Fibroblast of the aortic adventitia (primary cell): ENCODE measurements at regions not wholly inside any gene's neighbourhood (a gene's known extent, or its start where the extent isn't known, plus 50 kb on each side); places are given as distances from the start of the nearest gene placed in this dataset.

Source experiments
- DNase-seq: peaks from one replicate; pipeline ENCODE4 v3.0.0-alpha.2; 2010; ENCODE audit warnings: low read depth
- H3K4me3 ChIP-seq: 2 replicates; pipeline ENCODE4 v1.5.1; 2011; ENCODE audit warnings: low read depth, mild to moderate bottlenecking, control low read depth, low read length, moderate library complexity
- TF ChIP-seq, protein P1 (sequence below): IDR thresholded peaks from 2 replicates; pipeline ENCODE4 v1.5.1; 2011; ENCODE audit warnings: mild to moderate bottlenecking, low read length, control low read depth, inconsistent platforms; ENCODE audit not compliant: insufficient read depth

DNA sequence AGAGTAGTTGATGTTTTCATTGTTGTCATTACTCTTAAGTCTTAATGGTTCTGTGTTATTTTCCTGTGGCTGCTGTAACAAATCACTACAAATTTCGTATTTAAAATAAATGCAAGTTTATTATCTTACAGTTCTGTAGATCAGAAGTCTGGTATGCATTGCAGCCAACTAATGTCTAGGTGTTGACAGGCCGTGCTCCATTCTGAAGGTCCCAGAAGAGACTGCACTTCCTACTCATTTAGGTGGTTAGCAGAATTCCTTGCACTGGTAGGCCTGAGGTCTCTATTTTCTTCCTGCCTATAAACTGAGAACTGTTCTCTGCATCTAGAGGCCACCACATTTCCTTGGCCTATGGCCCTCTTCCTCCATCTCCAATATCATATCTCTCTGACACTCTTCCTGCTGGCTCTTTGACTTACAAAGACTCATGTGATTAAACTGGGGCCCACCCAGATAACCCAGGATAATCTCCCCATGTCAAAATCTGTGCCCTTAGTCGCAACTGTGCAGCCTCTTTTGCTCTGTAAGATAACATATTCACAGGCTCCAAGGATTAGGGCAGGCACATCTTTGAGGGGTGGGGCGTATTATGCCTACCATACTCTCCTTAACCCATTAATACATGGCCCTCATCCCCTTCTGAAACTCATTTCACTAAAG lies 468.4 kb downstream of the FOXO1 start:
- no peak for DNase-seq
- no peak overlapping the region for H3K4me3 ChIP-seq
- TF ChIP-seq, protein P1, sequence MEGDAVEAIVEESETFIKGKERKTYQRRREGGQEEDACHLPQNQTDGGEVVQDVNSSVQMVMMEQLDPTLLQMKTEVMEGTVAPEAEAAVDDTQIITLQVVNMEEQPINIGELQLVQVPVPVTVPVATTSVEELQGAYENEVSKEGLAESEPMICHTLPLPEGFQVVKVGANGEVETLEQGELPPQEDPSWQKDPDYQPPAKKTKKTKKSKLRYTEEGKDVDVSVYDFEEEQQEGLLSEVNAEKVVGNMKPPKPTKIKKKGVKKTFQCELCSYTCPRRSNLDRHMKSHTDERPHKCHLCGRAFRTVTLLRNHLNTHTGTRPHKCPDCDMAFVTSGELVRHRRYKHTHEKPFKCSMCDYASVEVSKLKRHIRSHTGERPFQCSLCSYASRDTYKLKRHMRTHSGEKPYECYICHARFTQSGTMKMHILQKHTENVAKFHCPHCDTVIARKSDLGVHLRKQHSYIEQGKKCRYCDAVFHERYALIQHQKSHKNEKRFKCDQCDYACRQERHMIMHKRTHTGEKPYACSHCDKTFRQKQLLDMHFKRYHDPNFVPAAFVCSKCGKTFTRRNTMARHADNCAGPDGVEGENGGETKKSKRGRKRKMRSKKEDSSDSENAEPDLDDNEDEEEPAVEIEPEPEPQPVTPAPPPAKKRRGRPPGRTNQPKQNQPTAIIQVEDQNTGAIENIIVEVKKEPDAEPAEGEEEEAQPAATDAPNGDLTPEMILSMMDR, result no peak

DNA sequence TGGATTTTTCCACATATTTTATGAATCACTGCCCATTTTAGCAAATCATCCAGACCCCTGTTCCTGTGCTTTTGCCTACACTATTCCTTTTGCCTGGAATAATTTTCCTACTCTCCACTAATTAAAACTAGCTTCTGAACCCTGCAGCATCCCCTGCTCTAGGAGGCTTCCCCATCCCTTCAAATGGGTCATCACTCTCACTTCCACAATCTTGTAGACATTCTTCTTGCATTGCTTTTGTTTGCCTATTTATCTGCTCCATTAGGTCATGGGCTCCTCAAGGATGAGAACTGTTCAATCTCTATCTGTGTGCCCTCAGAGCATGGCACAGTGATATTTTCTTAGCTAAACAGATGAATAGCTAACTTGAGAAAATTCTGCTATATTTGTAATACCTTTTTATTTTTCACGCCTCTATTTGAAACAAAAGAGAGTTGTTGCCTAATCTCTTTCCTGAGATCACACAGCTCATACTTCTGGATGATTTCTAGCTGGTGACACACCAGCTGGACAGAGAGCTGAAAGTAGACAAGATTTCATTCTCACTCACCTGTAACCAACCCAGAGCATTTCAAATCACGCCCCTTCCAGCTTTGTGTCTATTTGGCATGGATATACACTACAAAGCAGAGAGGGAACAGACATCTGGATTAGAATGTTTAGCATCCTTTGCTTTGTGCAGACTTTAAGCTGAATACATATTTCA lies 466.0 kb downstream of the FOXO1 start:
- DNase-seq, result no peak
- TF ChIP-seq, protein P1, result no peak
- H3K4me3 ChIP-seq, result no peak overlapping the region

DNA sequence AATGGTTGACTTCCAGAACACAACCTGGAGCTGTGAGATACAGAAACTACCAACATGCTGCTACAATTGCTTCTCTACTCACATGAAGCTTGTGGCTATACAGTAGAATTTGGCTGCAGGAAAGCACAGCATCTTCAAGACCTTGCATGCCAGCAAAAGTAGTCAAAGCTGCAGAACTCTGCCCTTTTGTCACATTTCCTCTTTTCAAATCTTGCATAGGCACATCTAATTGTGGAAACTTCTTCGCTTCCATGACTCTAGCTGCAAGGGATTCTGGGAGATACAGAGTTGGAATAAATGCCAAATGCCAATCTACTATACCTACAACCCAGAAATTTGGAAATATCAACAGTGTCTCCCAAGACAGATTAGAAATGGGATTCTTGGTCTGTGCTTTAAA lies 462.2 kb downstream of the FOXO1 start:
- H3K4me3 ChIP-seq, result no peak overlapping the region
- DNase-seq, result no peak
- TF ChIP-seq, protein P1, result no peak

DNA sequence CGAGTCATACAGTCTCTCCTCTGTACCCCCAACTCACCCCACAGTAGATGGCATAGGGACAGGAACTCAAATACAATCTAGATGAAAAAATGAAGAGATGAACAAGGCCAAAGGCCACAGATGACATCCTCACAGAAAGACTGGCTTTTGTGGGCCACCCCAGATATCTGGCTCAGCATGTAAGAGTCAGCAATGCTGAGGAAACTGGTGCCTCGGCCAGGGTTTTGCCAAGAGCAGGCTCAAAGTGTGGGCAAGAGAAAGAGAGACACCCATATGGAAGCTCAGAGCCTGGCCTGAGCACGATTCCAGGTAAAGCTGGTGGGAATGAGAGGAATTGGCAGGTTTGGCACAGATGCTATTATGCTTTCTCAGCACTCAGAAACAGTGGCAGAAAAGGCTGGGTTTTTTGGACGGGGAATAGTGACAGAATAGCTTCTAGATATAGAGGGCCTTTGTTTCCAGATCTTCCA lies 460.6 kb downstream of the FOXO1 start:
- DNase-seq, result no peak
- TF ChIP-seq, protein P1, result no peak

DNA sequence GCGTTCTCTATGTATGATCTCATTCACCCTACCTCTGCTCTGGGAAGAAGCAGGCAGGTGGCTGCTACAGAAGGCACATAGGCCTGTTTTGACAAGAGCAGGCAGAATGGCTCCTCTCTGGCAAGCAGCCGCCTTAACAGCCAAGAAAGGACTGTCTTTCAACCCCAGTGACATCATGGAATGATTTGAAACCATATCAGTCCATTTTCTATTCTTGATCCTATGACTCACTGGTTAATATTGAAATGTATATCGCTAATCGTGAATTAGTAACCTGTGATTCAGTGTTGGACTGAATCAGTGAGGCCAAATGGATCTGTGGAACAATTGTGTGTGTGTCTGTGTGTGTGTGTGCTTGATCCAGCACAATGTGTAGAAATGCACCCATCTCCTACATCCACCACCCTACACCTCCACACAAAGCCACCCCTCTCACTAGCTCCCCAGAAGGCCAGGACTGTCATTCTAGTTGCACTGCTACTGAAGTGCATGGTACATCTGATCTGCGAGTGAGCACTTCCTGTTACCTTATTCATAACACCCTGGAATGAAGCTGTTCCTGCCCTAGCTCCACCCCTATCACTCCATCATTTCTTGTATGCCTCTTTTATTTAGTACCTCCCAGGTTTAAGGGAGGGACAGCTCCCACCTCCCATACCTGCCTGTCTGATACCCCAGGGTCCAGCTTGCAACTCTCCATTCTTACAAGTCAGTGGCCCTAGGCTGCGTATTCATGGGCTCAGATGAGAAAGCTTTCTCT lies 460.0 kb downstream of the FOXO1 start:
- peak; percentile 80 for DNase-seq
- no peak overlapping the region for H3K4me3 ChIP-seq
- TF ChIP-seq, protein P1, result no peak

More for the DNA sequence above, 460.6 kb downstream of the FOXO1 start:
- H3K4me3 ChIP-seq, result no peak overlapping the region

DNA sequence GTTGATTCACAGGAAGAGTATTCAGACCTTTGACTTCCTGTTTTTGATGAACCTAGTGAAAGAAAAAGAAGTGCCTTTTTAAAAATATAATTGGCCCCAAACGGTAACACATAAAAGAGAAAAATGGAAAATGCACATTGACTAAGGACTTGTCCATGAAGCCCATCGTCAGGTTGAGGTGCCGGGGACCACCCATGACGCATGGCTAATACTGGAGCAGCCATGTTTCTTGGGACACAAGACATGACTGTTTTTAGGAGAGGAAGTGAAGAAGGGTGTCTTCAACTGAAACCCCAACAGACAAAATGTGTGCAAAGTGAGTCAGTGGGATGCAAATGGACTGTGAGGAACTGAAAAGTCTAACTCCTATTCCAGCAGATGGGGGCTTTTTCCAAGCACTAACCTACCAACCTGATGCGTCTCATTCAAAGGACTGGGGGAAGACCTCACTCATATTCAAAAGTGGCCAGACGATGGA lies 459.4 kb downstream of the FOXO1 start:
- TF ChIP-seq, protein P1, result no peak
- no peak for DNase-seq
- no peak overlapping the region for H3K4me3 ChIP-seq
